ENCODE measurements at regions not wholly inside any gene's neighbourhood (a gene's known extent, or its start where the extent isn't known, plus 50 kb on each side); places are given as distances from the start of the nearest gene placed in this dataset.

DNA sequence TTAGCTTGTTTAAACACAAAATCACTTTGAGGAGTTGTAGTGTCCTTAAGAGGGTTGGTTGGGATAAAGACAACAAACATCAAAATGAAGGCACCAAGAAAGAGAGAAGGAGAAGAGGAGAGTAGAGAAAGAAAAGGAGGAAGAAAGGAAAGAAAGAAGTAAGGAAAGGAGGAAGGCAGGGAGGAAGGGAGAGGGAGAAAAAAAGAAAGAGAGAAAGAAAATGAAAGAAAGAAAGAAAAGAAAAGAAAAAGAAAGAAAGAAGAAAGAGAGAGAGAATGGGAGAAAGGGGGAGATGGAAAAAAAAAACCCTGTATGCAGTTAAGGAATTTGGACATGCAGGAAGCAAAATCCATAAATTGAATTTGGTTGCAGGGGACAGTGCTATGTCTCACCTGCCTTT is 635.4 kb upstream of the FZD8 start:
- TF ChIP-seq, protein P1, sequence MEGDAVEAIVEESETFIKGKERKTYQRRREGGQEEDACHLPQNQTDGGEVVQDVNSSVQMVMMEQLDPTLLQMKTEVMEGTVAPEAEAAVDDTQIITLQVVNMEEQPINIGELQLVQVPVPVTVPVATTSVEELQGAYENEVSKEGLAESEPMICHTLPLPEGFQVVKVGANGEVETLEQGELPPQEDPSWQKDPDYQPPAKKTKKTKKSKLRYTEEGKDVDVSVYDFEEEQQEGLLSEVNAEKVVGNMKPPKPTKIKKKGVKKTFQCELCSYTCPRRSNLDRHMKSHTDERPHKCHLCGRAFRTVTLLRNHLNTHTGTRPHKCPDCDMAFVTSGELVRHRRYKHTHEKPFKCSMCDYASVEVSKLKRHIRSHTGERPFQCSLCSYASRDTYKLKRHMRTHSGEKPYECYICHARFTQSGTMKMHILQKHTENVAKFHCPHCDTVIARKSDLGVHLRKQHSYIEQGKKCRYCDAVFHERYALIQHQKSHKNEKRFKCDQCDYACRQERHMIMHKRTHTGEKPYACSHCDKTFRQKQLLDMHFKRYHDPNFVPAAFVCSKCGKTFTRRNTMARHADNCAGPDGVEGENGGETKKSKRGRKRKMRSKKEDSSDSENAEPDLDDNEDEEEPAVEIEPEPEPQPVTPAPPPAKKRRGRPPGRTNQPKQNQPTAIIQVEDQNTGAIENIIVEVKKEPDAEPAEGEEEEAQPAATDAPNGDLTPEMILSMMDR (IDR thresholded peaks at IDR 0.05; ENCODE audit: low read depth, low read length): no peak
- TF ChIP-seq EZH2phosphoT487 (IDR thresholded peaks at IDR 0.05; ENCODE audit: low read depth): no peak

Data from OCI-LY3 (cell line).